Adipose tissue (tissue), 3 donors: ENCODE measurements at regions not wholly inside any gene's neighbourhood (a gene's known extent, or its start where the extent isn't known, plus 50 kb on each side); places are given as distances from the start of the nearest gene placed in this dataset.

ENCODE experiments used
- H3K27ac ChIP-seq: one replicate; pipeline ENCODE4 v1.5.1; 2013; ENCODE audit warnings: low read depth, low read length
- WGBS, 3 donors: extraction: QIAGEN DNeasy Blood & Tissue Kit; methylation state at CpG; one replicate each; pipeline ENCODE4 v1.1.7; 2013; 5-methylcytosine and 5-hydroxymethylcytosine counted together
- donor health status: healthy with polysubstance abuse.
- donor health status: Bipolar disorder and iron deficiency.
- donor health status: healthy.

DNA sequence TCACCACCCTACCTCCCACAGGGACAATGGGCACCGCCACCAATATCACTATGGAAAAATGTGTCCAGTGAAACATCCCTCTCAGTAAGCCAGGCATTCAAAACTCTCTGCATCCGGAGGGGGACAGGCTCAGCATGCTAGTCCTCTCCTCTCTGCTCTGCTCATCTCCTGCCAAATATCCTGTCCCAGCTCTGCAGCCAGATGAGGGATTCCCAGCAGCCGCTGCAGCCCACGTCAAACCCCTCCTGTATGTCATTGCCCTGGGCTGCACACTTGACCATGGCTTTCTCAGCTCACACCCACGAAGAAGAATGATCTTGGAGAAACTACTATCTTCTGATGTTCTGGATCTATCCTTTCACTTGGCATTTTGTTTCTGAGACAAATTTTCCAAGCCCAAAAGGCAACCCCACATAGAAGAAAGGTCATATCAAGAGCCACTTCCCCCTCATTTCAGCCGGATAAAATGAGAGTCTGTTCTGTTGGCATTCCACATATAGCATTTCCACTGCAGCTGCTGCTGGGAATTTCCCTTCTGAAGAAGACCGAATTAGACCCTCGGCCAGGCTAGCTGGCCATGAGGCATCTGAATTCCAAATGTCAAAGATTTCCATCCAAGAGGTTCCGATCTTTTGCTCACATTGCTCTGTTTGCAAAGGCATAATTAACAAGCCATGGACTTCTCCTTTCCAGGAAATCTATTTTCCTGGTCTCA, 338.0 kb downstream of the ACTL7B start:
- WGBS, 3 donors, result 60 to 64% (median 64%) methylated on average over 9 of the region's 9 CpGs
- H3K27ac ChIP-seq, result no peak overlapping the region

DNA sequence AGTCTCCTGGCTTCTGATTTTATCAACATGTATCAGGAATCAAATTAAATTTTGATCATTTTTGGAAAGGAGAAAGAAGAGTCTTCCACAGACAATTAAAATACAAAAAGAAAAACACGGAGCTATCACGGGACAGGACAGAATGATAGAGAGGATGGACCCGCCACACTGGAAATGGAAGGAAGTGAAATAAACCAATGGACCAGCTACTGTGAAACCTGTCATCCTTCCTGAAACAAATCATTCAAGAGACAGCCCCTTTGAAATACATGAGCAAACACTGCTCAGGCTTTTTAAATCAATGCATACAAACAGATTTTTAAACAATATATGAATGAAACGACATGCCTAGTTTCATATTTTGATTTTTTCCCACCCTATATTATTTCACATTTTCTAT, 339.4 kb downstream of the ACTL7B start:
- H3K27ac ChIP-seq, result no peak overlapping the region
- 77 to 80% (median 79%) methylated on average over 4 of the region's 4 CpGs for WGBS, 3 donors

DNA sequence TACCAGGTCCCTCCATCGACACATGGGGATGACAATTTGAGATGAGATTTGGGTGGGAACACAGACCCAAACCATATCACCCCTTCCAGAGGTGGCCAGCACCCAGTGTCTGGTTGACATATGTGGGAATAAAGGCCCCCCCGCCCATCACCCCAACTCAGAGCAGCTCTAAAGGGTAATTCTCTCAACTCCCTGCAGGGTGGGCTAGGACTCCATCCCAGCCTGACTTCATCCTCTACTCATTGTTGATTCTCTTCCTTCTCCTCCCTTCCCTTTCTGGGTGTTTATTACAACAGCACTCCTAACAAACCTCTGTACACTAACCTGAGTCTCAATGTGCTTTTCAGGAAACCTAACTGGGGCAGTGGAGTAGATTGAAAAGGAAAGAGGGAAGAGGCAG, 339.9 kb downstream of the ACTL7B start:
- no peak overlapping the region for H3K27ac ChIP-seq
- WGBS, 3 donors, result 76 to 98% (median 95%) methylated on average over 2 of the region's 2 CpGs

DNA sequence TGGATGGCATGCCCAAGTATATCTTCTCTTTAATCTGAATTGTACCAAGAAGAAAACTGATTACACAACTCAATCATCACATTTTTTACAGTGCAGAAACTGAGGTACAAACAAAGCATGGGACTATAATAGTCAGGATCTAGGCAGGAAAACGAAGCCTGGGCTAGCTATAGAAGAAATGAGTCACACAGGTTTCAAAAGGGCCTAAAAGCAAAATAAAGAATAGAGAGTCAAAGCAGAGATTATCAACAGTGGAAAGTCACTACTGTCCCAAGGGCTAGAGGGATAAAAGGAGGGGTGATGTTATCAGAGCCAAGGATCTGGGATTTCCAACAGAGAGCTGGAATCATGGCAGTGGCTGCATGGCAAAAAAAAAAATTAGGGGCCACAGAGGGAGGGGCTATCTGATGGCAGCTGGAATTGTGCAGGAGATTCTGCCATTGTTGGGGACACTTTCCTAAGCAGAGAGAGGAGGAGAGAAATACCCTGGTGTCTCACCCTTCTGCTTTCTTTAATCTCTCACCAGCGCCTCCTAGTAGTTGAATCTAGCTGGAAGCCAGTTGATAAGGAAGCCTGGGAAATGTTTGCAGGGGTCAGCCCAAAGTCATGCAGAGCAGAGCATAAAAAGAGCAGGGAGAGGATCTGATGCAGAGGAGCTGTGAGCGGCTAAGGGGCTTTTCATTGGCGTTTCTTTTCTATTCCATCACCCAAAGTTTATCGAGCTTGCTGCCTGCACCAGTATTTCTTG, 343.2 kb downstream of the ACTL7B start:
- 65 to 89% (median 80%) methylated on average over 5 of the region's 5 CpGs for WGBS, 3 donors
- no peak overlapping the region for H3K27ac ChIP-seq

DNA sequence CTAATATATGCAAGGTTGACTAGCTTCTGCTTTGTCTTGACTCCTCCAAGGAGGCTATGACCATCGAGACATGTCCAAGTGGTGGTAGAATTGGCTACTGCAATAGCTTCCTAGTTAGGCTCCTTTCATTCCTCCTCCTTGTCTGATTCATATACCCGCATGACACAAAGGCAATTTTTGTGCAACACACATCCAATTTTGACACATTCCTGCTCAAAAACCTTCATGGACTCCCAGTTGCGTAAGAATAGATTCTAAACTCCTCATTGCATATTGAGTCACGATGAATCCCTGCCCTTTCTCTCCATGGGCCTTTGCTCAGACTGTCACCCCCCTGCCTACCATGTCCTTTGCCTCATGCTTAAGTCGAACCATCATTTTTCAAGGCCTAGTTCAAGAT, 344.5 kb downstream of the ACTL7B start:
- WGBS, 3 donors, result 89 to 94% (median 90%) methylated on average over 5 of the region's 5 CpGs
- H3K27ac ChIP-seq, result no peak overlapping the region

DNA sequence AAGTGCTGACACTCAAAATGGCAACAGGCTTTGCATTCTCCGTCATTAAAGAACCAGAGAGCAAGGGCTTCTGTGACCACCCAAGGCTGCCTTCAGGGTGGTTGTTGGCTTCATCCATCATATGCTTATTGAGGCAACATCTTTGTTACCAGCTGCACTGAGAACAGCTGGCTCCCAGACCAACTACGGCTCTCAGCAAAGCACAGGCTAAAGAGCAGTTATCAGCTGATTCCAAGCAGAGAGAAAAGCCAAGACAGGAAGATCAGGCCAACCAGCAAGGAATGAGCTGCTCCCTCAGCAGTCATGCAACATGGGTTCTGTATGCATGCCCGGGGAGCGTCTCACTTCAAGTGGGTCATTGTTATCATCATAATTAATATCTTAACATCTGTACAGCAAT, 358.9 kb downstream of the ACTL7B start:
- H3K27ac ChIP-seq, result no peak overlapping the region
- WGBS, 3 donors, result 86 to 95% (median 94%) methylated on average over 4 of the region's 4 CpGs

DNA sequence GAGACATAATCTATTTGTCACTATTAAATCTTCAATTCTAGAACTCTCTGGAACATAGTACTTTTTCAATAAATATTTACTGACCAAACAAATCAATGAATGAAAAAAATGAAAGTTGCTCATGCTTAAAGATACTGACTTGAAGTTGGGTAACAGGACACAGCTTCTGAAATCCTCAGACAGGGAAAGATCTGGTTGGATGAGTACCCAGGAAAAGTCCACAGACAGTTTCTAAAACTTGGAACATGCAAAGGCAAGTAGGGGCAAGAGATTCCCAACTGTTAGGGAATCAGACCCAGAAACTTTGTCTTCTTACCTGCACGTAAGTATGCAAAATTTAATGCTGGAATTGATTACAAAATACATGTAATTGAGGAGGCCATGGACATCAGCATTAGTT, 366.2 kb downstream of the ACTL7B start:
- no peak overlapping the region for H3K27ac ChIP-seq
- WGBS, 3 donors, result 86 to 97% (median 94%) methylated on average over 1 of the region's 1 CpG

DNA sequence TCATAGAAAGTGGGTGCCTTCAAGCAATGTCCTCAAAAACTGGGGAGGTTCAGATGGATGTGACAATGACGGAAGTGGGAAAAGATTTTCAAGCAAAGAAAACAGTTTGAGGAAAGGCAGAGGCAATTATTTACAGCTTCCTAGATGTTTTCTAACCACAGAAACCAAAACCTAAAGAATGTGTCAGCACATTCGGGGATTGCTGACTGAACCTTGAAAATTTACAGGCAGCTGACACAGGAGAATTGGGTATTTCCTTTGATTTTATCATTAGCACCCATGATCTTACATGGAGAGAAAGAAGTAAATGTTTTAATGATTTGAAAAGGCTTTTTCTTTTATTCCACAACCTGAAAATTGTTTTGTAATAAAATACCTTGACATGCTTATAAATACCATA, 369.0 kb downstream of the ACTL7B start:
- H3K27ac ChIP-seq, result no peak overlapping the region
- 47 to 66% (median 59%) methylated on average over 2 of the region's 2 CpGs for WGBS, 3 donors

DNA sequence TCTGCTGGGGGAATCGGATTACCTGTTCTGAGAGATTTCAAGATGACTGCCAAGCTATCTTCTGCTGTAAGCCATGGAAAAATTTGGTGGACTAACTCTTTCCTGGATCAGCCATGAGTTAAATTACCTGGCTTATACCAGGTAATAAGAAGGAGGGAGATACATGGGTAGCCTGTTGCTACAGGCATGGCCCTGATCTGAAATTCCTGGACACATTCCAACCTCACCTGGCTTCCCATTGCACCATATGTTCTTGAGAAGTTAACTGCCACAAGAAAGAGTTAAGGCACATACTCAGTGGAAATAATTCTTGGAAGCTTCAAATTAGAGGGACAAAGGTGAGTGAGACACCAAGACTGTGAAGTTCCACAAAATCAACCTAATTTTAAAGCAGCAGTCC, 371.3 kb downstream of the ACTL7B start:
- H3K27ac ChIP-seq, result no peak overlapping the region
- WGBS, 3 donors, result 92 to 98% (median 96%) methylated on average over 1 of the region's 1 CpG

DNA sequence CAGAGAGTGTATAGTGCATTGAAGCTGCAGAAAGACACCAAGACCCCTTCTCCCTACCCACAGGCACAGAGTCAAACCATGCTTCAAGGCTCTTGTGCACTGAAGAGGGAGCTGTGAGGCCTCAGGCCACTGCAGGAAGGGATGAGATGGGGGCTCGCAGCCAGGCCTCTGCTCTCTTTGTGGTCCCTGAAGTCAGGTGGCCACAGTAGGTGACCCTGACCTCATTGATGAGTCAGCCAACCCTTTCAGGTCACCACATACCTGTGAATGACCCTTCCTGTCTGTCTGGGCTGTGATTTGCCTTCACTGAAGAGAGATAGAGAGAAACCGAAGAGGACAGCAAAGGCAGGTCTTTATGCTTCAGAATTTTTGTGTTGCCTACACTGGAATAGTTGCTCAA, 372.1 kb downstream of the ACTL7B start:
- 79 to 97% (median 93%) methylated on average over 2 of the region's 2 CpGs for WGBS, 3 donors
- no peak overlapping the region for H3K27ac ChIP-seq

DNA sequence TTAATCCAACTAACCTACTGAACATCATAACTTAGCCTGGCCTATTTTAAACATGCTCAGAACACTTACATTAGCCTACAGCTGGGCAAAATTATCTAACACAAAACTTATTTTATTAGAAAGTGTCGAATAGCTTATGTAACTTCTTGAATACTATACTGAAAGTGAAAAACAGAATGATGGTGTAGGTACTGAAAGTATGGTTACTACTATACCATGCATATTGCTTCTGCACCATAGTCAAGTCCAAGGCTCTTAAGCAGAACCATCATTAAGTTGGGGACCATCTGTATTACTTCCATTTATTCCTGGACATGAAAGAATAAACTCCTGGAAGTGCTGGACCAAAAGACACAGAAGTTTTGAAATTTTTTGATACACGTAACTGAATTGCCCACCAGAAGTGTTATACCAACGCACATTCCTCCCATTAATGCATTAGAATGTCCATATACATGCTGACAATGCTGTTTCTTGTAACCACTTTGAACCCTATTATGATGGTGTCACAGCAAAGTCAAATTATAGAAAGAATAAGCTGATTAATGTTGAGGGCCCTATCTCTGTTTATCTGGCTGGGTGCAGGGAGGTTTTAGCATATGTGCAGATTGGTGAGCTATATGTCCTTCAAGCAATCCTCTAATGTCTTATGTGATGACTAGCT, 375.7 kb downstream of the ACTL7B start:
- no peak overlapping the region for H3K27ac ChIP-seq
- WGBS, 3 donors, result 85 to 95% (median 93%) methylated on average over 3 of the region's 3 CpGs

DNA sequence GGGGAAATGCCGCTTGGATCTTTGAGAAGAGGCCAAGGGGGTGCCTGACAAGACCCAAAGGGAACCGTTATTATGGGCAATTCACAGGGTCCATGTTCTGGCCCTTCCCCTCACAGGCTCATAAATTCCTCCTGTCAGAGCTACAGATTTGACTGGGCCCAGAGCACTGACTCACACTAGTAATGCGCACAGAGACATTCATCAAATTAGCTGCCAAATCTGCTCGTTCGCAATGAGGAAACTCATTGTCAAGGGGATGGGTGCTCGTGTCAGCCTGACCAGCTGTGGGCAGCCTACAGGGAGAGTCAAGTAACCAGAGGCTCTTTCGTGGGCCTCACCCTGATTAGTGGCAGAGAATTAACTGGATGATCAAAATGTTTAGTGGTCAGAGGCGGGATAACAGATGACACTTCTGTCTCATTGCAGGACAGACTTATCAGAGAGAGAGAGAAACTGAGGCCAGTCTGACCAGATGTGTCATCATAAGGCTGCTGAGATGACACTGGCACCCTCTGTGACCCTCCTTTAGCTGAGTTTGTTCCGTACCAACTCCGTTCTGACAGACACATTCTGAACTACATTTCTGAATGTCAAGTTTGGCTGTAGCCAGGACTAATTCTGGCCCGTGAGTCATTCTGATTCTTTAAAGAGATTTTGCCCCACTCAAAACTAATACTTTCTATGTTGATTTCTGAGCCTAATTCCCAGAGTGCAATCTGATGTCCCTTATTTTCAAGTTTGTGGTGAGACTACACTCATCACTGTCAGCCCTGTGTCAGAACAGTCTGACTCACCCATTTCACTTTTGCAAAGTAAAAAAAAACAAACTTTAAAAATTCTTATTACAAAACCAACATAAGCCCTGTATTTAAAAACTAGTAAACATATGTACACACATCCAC, 377.1 kb downstream of the ACTL7B start:
- no peak overlapping the region for H3K27ac ChIP-seq
- WGBS, 3 donors, result 64 to 77% (median 70%) methylated on average over 11 of the region's 11 CpGs

DNA sequence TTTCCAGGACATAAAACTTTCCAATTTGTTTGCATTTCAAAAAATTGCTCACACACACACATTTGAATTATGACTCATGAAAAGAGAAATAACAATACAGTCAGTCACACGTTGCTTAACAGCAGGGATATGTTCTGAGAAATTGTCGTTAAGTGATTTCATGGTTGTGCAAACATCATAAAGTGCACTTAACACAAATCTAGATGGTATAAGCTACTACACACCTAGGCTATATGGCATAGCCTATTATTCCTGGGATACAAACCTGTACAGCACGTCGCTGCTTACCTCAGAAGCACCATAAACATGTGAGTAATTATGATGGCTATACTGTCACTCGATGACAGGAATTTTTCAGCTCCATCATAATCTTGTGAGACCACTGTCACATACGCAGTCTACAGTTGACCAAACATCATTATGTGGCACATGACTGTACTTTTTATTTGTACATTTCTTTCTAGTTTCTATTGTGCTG, 378.2 kb downstream of the ACTL7B start:
- no peak overlapping the region for H3K27ac ChIP-seq
- 79 to 90% (median 88%) methylated on average over 6 of the region's 6 CpGs for WGBS, 3 donors

DNA sequence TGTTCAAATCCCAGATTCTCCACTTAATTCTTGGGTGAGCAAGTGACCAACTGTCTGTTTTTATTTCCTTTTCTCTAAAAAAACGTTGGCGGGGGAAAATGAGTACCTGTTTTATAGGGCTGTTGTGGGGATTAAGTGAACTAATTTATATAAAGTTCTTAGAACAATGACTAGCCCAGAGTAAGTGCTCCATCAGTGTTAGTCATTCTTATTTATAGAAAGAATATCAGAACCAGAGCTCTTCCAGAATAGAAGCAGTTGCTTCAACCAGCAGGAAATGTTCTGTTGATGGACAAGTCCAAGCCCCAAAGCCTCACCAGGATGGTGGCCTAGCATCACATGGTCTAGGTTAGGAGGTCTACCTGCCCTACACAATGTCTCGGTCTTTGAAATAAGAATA, 379.2 kb downstream of the ACTL7B start:
- WGBS, 3 donors, result 51 to 72% (median 57%) methylated on average over 3 of the region's 3 CpGs
- no peak overlapping the region for H3K27ac ChIP-seq

DNA sequence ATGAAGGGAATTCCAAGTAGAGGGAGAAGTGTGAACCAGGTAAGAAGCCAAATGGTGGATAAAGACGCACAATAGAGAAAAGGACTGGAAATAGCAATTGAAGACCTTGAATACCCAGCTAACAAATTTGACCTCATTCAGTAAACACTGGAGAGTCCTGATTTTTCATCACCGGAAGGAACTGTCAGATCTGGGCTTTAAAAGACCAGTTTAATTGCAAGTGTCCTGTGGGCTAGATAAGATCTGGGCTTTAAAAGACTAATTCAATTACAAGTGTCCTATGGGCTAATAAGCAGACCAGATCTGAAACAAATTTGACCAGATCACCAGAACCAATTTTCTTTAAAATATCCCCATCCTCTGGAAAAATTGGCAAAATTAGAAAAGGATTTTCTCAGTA, 380.0 kb downstream of the ACTL7B start:
- WGBS, 3 donors, result 34 to 89% (median 85%) methylated on average over 2 of the region's 2 CpGs
- H3K27ac ChIP-seq, result no peak overlapping the region

DNA sequence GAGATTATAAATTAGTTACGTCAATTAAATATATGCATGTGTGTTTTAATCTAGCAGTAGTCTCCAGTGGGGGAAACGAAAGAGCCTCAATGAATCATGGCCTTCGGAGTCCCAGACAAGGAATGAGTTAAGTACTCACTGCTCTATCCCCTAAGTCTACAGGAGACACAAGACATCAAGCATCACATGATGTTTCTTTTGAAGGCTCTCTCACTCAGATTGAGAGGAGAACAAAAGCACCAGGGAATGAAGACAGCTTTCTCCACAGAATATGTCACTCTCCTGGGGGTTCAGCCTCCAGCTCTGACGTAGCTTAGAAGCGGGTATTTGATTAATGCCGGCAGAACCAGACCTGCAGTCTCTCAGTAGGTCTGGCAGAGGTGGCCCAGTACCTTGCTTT, 381.4 kb downstream of the ACTL7B start:
- H3K27ac ChIP-seq, result no peak overlapping the region
- 60 to 76% (median 71%) methylated on average over 6 of the region's 6 CpGs for WGBS, 3 donors

DNA sequence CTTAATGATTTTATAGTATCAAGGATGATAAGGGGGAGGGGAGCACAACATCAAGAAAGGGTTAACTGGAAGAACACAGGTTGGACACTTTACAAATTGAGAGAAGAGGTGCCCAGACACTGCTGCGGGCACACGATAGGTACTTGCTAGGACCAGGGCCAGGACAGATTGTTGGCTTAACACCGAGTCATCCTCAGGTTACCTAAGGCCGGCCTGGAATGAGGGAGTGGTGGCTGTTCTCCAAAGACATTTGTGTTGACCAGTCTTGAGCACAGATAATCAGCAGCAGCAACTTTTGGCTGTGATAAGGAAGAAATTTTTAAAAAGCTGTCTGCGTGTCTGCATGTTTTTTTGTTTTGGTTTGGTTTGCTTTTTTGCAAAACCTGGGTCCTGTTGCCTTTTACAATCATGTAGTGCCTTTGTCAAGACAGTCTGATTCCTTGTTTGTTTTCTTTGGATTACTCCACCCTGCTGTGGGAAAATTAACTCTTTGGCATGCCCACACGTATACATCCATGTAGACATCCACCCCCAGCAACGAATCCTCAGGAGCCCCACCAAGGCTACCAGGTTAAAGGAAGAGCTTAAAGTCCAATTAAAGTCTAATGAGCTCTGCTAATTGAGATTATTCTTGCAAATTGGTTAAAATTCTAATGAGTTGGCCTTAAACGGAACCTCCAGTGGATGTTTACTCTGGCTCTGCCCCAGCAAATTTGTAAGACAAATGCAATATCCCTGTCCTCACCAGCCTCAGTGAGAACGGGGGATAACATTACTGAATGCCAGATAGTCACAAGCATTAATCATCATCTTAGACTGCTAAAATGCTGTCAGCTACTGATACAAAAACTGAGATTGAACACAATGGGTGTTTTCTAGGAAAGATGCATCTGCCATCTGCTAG, 382.3 kb downstream of the ACTL7B start:
- no peak overlapping the region for H3K27ac ChIP-seq

DNA sequence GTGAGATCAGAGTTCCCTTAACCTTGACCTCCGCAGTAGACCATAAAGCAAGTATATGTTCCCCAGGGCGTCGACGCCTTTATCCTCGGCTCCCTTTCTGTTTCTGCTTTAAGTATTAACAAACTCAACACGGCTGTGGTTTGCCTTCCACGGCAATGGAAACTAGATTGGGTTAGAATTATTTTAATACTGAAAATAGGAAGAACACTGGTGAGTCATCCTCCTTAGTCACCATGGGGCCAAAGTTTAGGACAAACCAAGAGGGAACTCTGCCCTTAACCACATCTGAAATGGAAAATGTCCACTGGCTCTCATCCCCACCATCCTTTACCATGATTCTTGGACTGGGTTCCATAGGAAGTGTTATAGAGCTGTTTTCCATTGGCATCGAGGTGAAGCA, 386.1 kb downstream of the ACTL7B start:
- WGBS, 3 donors, result 80 to 89% (median 83%) methylated on average over 8 of the region's 8 CpGs
- H3K27ac ChIP-seq, result no peak overlapping the region

More for the DNA sequence above, 382.3 kb downstream of the ACTL7B start:
- WGBS, 3 donors, result 31 to 48% (median 45%) methylated on average over 9 of the region's 9 CpGs
